Parathyroid adenoma (tissue), 2 donors: ENCODE measurements at regions not wholly inside any gene's neighbourhood (a gene's known extent, or its start where the extent isn't known, plus 50 kb on each side); places are given as distances from the start of the nearest gene placed in this dataset.

Source experiments
- H2AFZ ChIP-seq: fragments of 300-600 bp; sonication (generic); one replicate; pipeline ENCODE4 v1.7.0; 2017; ENCODE audit warnings: antibody characterized with exemption, mild to moderate bottlenecking
- H3K27ac ChIP-seq: fragments of 300-600 bp; sonication (generic); one replicate; pipeline ENCODE4 v1.7.0; 2017
- H3K27me3 ChIP-seq: fragments of 300-600 bp; sonication (generic); one replicate; pipeline ENCODE4 v1.7.0; 2017; ENCODE audit warnings: low read length; ENCODE audit not compliant: control insufficient read depth, insufficient read depth
- H3K36me3 ChIP-seq: fragments of 300-600 bp; sonication (generic); one replicate; pipeline ENCODE4 v1.7.0; 2017; ENCODE audit warnings: low read length; ENCODE audit not compliant: control insufficient read depth, insufficient read depth
- H3K4me1 ChIP-seq: fragments of 300-600 bp; sonication (generic); one replicate; pipeline ENCODE4 v1.7.0; 2017; ENCODE audit warnings: control low read depth
- H3K4me2 ChIP-seq: fragments of 300-600 bp; sonication (generic); one replicate; pipeline ENCODE4 v1.7.0; 2017; ENCODE audit warnings: low read length
- H3K4me3 ChIP-seq: fragments of 300-600 bp; sonication (generic); one replicate; pipeline ENCODE4 v1.7.0; 2017; ENCODE audit warnings: low read depth, low read length
- H3K79me2 ChIP-seq: fragments of 300-600 bp; sonication (generic); one replicate; pipeline ENCODE4 v1.7.0; 2017; ENCODE audit warnings: control low read depth
- H3K9ac ChIP-seq: fragments of 300-600 bp; sonication (generic); one replicate; pipeline ENCODE4 v1.7.0; 2017; ENCODE audit warnings: mild to moderate bottlenecking
- H3K9me3 ChIP-seq: fragments of 300-600 bp; sonication (generic); one replicate; pipeline ENCODE4 v1.7.0; 2017; ENCODE audit warnings: low read length; ENCODE audit not compliant: control insufficient read depth
- CTCF ChIP-seq: fragments of 300-600 bp; sonication (generic); IDR thresholded peaks from one replicate; pipeline ENCODE4 v1.7.0; 2017; ENCODE audit warnings: antibody characterized with exemption, mild to moderate bottlenecking
- donor health status: primary hyperparathyroidism.

- Histone ChIP-seq H3K79me2 (no peaks in the 10 kb centered on the region), H3K4me3 (no peak overlapping the region), H3K27ac (peak overlapping the region; percentile 17), H3K9me3 (no peaks in the 10 kb centered on the region), H3K36me3 (no peaks in the 10 kb centered on the region), H3K27me3 (no peaks in the 10 kb centered on the region), H3K4me1 (peaks cover 19% of the 10 kb centered on the region), H2AFZ (no peak overlapping the region), H3K4me2 (no peak overlapping the region), H3K9ac (no peak overlapping the region)
- TF ChIP-seq CTCF = no peak
These were observed 141.4 kb downstream of the PLPP3 start for GRCh38 chr1:56437959-56438358.

- Histone ChIP-seq H3K79me2 (no peaks in the 10 kb centered on the region), H3K9me3 (no peaks in the 10 kb centered on the region), H3K4me1 (peaks cover 28% of the 10 kb centered on the region), H3K4me2 (no peak overlapping the region), H2AFZ (no peak overlapping the region), H3K36me3 (no peaks in the 10 kb centered on the region), H3K4me3 (no peak overlapping the region), H3K27me3 (no peaks in the 10 kb centered on the region), H3K9ac (no peak overlapping the region), H3K27ac (no peak overlapping the region)
- TF ChIP-seq CTCF = no peak
These were observed 142.4 kb downstream of the PLPP3 start for GRCh38 chr1:56436912-56437417.

GRCh38 chr1:56436296-56436695 lies 143.1 kb downstream of the PLPP3 start:
- Histone ChIP-seq H3K27me3 (no peaks in the 10 kb centered on the region), H3K9ac (no peak overlapping the region), H3K4me2 (no peak overlapping the region), H3K9me3 (no peaks in the 10 kb centered on the region), H3K4me3 (no peak overlapping the region), H3K27ac (no peak overlapping the region), H2AFZ (no peak overlapping the region), H3K36me3 (no peaks in the 10 kb centered on the region), H3K4me1 (peaks cover 31% of the 10 kb centered on the region), H3K79me2 (no peaks in the 10 kb centered on the region)
- TF ChIP-seq CTCF = no peak

DNA sequence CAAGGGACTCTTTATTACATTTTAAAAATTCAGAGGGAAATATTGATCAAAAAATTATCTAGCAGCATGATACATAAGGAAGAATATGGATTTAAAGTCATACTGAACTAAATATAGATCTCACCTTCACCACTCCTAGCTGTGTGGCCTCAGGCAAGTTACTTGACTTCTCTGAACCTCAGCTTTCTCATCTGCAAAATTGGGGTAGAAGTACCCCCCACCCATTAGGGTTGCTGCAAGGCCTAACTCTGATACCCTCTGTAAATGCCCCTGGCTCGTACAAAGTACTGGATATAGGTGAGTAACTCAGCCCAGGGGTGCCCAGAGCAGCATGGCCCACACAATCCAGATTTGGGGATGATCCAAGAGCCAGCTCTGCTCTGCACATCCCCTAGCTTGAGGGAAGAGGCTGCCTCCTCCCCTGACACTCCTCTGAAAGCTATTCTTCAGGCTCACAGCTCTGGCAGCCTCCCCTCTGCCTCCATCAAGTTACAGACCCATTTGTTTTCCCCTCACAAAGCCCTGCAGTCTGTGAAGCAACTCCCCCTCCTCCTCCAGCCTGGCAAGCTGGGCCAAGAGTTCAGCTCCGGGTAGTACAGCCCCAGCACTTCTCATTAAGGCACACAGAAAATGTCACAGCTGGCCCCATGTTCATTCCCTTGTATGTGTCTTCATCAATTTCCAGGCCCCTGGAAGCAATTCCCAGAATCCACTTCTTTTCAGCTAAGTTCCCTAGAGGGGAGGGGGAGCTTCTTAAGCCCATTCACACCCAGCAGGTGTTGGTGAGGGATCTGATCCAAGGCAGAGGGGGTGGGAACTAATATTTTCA lies 143.7 kb downstream of the PLPP3 start:
- Histone ChIP-seq H2AFZ (no peak overlapping the region), H3K79me2 (no peaks in the 10 kb centered on the region), H3K4me1 (peaks cover 31% of the 10 kb centered on the region), H3K36me3 (no peaks in the 10 kb centered on the region), H3K9me3 (no peaks in the 10 kb centered on the region), H3K4me3 (no peak overlapping the region), H3K27ac (no peak overlapping the region), H3K9ac (no peak overlapping the region), H3K27me3 (no peaks in the 10 kb centered on the region), H3K4me2 (no peak overlapping the region)
- no peak for TF ChIP-seq CTCF

GRCh38 chr1:56434740-56435139 lies 144.6 kb downstream of the PLPP3 start:
- H3K4me2 ChIP-seq = no peak overlapping the region
- H2AFZ ChIP-seq = no peak overlapping the region
- TF ChIP-seq CTCF = no peak
- no peak overlapping the region for H3K27ac ChIP-seq
- H3K79me2 ChIP-seq = no peaks in the 10 kb centered on the region
- H3K4me3 ChIP-seq = no peak overlapping the region
- no peaks in the 10 kb centered on the region for H3K27me3 ChIP-seq
- H3K4me1 ChIP-seq = peaks cover 30% of the 10 kb centered on the region
- no peaks in the 10 kb centered on the region for H3K9me3 ChIP-seq
- H3K9ac ChIP-seq = no peak overlapping the region
- H3K36me3 ChIP-seq = no peaks in the 10 kb centered on the region
